NCI-H1436 (cell line): ENCODE measurements at regions not wholly inside any gene's neighbourhood (a gene's known extent, or its start where the extent isn't known, plus 50 kb on each side); places are given as distances from the start of the nearest gene placed in this dataset.

Source experiments
- DNase-seq: peaks from one replicate; lab custom pipeline; 2025; lab: John Stamatoyannopoulos, UW

GRCh38 chr9:29830821-29831220 lies 2257.5 kb upstream of the C9orf72 start:
- DNase-seq: no peak

DNA sequence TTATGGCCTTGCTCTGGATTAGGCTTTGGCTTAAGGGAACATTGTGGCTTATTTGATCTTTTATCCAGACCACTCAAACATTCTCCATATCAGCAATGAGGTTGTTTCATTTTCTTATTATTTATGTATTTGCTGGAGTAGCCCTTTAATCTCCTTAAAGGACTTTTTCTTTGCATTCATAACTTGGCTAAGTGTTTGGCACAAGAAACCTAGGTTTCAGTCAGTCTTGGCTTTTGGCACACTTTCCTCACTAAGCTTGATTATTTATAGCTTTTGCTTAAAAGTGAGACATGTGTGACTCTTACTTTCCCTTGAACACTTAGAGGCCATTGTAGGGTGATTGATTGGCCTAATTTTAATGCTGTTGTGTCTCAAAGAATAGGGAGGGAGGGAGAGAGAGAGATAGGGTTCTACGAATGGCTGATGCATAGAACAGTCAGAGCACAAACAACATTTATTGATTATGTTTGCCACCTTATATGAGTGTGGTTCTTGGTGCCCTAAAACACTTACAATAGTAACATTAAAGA lies 2265.3 kb upstream of the C9orf72 start:
- no peak for DNase-seq

DNA sequence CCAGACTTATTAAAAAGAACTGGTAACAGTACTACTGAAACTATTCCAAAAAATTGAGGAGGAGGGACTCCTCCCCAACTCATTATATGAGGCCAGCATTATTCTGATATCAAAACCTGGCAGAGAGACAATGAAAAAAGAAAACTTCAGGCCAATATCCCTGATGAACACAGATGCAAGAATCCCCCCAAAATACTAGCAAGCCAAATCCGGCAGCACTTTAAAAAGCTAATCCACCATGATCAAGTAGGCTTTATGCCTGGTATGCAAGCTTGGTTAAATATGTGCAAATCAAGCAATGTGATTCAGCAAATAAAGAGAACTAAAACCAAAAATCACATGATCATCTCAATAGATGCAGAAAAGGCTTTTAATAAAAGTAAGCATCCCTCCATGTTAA lies 2271.0 kb upstream of the C9orf72 start:
- DNase-seq: no peak

DNA sequence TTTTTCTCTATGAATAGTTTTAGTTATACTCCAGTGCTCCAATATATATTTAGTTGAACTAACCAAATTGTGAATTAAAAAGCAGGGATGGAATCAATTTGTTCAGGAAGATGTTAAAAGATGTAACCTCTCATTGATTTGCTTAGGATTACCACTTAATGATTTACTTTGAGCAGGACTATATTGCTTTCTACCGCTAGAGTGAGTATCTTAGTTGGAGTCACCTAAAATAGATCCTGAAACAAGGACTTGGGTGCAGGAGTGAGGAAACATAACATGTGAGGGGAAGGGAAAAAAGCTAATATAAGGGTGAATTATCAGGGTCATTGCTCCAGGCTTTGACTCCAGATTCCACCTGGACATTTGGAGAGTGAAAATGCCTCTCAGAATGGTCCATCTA lies 2277.4 kb upstream of the C9orf72 start:
- DNase-seq: no peak

- no peak for DNase-seq
These were observed 2288.5 kb upstream of the C9orf72 start for GRCh38 chr9:29861803-29862202.

GRCh38 chr9:29865764-29866313 lies 2292.6 kb upstream of the C9orf72 start:
- no peak for DNase-seq

DNA sequence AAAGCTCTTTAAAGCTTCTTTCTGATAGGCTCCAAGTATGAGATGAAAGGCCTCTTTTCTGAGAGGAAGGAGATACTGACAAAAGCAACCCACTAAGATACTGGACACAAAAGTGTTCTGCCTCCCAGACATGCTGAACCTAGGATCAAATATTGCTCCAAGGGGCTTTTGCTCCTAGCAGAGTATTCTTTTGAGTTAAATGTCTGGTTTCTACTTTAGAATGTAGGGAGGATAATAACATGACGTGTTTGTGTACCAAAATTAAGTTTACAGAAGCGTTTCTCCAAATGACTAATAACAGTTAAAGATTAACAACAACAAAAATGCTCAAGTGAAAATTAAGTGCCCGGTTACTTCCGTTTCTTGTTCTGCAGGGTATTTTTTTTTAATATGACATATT lies 2293.3 kb upstream of the C9orf72 start:
- no peak for DNase-seq

DNA sequence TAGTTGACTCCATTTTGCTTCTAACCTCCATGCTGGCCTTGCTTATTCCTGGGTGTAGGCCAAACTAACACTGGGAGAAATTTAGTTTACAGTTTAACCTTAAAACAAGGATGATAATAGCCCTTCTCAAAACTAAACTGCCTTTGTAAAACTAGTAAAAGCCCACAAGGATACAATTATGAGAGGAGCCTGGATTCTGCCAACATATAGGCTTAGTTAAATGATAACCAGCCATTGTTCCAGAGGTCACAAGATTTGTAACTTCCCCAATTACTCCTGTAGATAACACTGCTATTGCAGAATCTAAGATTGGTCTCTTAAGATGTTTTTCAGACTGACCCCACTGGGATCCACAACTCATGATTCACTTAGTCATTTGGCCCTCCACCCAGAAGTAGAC lies 2300.3 kb upstream of the C9orf72 start:
- no peak for DNase-seq

- no peak for DNase-seq
These were observed 2302.3 kb upstream of the C9orf72 start for GRCh38 chr9:29875547-29875946.

DNA sequence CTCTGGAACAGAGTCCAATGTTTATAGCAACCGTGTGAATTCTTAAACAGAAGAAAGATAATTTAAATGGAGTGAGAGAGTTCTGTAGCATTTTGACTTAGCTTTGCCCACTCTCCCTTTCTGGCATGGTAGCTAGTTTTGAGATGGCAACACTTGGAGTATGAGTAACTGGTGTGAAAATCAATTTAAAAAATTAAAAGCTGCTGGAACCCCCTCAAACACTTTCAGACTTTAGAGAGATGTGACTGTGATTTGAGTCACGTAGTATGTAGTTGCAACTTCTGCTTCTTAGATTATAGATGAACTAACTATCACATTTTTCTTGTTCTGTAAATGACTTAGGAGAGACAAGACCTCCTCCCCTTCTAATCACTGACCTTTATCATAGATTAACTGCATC lies 2309.5 kb upstream of the C9orf72 start:
- no peak for DNase-seq

DNA sequence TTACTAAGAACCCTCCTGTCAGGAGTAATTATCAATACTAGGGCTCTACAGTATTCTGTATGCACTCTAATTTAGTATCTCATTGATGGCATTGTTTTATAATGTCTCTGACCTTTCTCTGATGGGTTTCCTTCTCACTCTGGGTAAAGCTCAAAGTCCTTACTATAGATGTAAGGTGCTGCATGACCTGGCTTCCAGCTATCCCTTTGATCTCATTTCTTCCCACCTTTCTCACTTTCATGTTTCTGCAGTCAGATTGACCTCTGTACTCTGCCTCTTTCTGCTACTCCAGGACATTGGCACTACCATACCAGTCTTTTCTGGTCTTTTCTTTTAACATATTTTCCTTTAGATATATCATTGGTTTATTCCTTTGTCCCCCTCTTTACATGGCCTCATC lies 2332.8 kb upstream of the C9orf72 start:
- no peak for DNase-seq

DNA sequence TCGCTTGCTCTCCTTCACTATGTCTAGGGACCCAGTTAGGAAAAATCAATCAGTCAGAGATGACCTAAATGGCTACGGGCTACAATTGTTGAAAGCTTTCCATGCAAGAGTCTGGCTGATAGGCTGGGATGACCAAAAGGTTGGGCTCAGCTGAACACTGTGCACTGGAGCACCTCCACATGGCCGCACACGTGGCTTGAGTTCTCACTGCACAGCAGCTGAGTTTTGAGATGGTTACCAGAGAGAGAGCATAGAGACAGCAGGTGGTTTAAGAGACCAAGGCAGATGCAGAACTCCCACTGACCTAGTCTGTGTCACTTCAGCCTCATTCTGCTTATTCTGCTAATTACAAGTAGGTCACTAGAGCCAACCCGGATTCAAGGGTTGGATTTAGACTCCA lies 2354.8 kb upstream of the C9orf72 start:
- DNase-seq: no peak

GRCh38 chr9:29939559-29939958 lies 2366.3 kb upstream of the C9orf72 start:
- DNase-seq: no peak

- DNase-seq: no peak
These were observed 2371.7 kb upstream of the C9orf72 start for GRCh38 chr9:29945012-29945411.

GRCh38 chr9:29958469-29958868 lies 2385.2 kb upstream of the C9orf72 start:
- DNase-seq: no peak

DNA sequence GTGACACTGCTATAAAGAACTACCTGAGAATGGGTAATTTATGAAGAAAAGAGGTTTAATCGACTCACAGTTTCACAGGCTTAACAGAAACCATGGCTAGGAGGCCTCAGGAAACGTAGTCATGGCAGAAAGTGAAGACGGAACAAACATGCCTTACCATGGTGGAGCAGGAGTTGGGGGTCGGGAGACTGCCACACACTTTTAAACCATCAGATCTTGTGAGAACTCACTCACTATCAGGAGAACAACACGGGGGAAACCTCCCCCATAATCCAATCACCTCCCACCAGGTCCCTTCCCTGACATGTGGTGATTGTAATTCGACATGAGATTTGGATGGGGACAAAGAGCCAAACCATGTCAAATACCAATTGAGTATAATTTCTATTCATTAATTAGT lies 2392.6 kb upstream of the C9orf72 start:
- no peak for DNase-seq

GRCh38 chr9:29966247-29966646 lies 2393.0 kb upstream of the C9orf72 start:
- no peak for DNase-seq

GRCh38 chr9:29968831-29969230 lies 2395.6 kb upstream of the C9orf72 start:
- no peak for DNase-seq

GRCh38 chr9:29969408-29969807 lies 2396.1 kb upstream of the C9orf72 start:
- DNase-seq: no peak

DNA sequence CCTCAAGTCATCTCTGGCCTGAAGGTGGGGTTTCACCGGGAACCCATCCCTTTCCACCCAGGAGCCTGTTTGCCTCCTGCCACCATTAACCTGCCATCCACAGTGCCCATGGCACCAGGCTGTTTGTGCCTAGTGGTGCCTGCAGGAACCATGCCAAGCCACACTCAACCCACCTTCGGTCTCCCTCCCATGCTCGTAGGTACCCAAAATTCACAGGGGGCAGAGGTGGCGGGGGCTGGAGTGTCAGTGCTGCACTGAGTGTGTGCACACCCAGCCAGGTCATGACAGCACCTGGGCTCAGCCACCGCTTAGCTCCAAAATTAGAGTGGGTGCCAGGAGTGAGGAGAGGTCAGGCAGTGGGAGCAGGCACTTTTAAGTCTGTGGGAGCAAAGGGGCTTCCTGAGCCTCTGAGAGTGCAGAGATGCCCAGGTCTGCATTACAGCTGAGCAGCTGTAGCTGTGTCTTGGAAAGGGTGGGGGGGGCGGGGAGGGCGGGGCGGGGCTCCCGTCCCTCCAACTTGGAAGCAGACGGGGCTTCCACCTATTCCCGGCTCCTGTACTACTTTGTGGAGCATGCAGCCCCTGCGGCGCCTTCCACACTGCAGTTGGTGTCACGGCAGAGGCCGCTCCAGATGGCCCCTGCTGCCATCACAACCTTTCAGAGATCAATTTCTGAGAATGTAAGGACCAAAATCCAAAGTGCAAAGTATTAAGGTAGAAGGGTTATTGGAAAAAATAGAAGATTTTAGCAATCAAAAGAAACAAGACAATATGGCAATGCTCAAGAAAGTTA lies 2396.8 kb upstream of the C9orf72 start:
- no peak for DNase-seq

- DNase-seq: no peak
These were observed 2400.9 kb upstream of the C9orf72 start for GRCh38 chr9:29974197-29974596.

DNA sequence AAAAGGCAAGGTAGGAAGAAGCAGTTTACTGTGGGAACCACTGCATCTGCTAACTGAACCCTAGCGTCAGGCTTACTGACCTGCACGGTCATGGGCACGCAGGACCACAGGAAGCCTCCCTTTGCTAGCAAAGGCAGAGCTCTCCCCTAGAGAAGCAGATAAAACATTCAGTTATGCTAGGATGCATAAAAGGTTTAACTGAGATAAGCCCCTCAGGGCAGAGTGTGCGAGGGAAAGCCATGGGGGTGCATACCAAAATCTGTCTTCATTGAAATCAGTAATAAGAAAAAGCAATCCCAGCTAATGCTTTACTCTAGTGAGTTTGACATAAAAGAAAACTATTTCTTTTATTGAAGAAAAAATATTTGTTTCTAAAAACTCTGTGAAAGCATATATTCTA lies 2403.7 kb upstream of the C9orf72 start:
- no peak for DNase-seq

DNA sequence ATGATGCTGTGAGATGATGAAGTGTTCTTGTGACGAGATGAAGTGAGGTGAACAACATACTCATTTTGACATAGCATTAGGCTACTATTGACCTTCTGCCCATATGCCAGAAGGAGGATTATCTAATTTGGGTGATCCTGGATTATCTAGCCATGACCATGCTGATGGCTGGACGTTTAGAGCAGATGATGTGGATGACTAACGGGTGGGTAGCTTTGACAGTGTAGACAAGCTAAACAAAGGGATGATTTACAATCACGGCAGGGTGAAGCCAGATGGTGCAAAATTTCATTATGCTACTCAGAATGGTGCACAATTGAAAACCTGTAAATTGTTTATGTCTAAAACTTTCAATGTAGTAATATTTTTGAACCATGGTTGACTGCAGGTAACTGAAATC lies 2403.4 kb upstream of the ACO1 start:
- DNase-seq: no peak

GRCh38 chr9:29999645-30000044 lies 2384.8 kb upstream of the ACO1 start:
- DNase-seq: no peak
